ENCODE measurements at regions not wholly inside any gene's neighbourhood (a gene's known extent, or its start where the extent isn't known, plus 50 kb on each side); places are given as distances from the start of the nearest gene placed in this dataset.

GRCh38 chr6:76342611-76343160, 270.2 kb upstream of the IMPG1 start:
- Histone ChIP-seq H3K27me3 (ENCODE audit: control insufficient read depth, extremely low read depth, insufficient read depth, low read length) (no peaks in the 10 kb centered on the region), H3K9ac (ENCODE audit: control insufficient read depth, extremely low read depth, insufficient read depth, low read length) (no peak overlapping the region), H3K79me2 (ENCODE audit: control insufficient read depth, insufficient read depth, low read length) (no peaks in the 10 kb centered on the region), H2AFZ (ENCODE audit: control insufficient read depth, low read length) (no peak overlapping the region), H3K27ac (ENCODE audit: control insufficient read depth, insufficient read depth, low read length) (no peak overlapping the region), H3K36me3 (ENCODE audit: control insufficient read depth in 2 of 2, extremely low read depth in 1 of 2, insufficient read depth in 2 of 2, low read length in 2 of 2) (no peaks in the 10 kb centered on the region), H3K4me3 (ENCODE audit: control insufficient read depth in 2 of 3, extremely low read depth in 1 of 3, insufficient read depth in 2 of 3, low read depth in 1 of 3, low read length in 3 of 3) (no peak overlapping the region), H3K9me1 (ENCODE audit: control insufficient read depth, extremely low read depth, insufficient read depth, low read length) (no peaks in the 10 kb centered on the region), H3K4me2 (ENCODE audit: control insufficient read depth, extremely low read depth, insufficient read depth, low read depth, low read length) (no peak overlapping the region), H3K4me1 (ENCODE audit: control insufficient read depth, extremely low read depth, insufficient read depth, low read length) (no peaks in the 10 kb centered on the region), H4K20me1 (ENCODE audit: control insufficient read depth, extremely low read depth, insufficient read depth, low read length) (no peaks in the 10 kb centered on the region), H3K9me3 (ENCODE audit: control insufficient read depth, low read depth, low read length) (no peaks in the 10 kb centered on the region)
- FAIRE-seq (no peak), DNase-seq (ENCODE audit: low read depth, low spot score) (no peak)
- TF ChIP-seq EZH2 (IDR thresholded peaks at IDR 0.05; ENCODE audit: low read length) = no peak
- TF ChIP-seq CTCF (optimal IDR thresholded peaks at IDR 0.05 in 1 of 3, IDR thresholded peaks at IDR 0.05 in 1 of 3, conservative IDR thresholded peaks at IDR 0.05 in 1 of 3; ENCODE audit: extremely low read depth in 1 of 3, insufficient read depth in 2 of 3, low read length in 3 of 3) = no peak
- dilution Hi-C loops (cut with MboI; ENCODE audit: extremely low pct_ligation_motif_present, low sequenced_read_pairs) = no loop called here

DNA sequence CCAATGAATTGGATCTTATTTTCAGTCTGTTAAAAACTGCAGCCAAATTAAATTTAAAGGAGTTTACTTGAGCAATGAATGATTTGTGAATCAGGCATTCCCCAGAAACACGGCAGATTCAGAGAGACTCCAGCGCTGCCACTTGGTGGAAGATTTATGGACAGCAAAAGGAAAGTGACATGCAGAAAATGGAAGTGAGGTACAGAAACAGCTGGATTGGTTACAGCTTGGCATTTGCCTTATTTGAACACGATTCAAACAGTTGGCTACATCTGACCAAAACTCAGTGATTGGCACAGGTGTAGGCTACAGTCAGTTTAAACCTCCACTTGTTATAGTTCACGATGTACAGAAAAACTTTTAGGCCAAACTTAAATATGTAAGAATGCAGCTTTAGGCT, 257.6 kb upstream of the IMPG1 start:
- Histone ChIP-seq H3K4me2 (ENCODE audit: control insufficient read depth, extremely low read depth, insufficient read depth, low read depth, low read length) (no peak overlapping the region), H3K36me3 (ENCODE audit: control insufficient read depth in 2 of 2, extremely low read depth in 1 of 2, insufficient read depth in 2 of 2, low read length in 2 of 2) (no peaks in the 10 kb centered on the region), H3K9me3 (ENCODE audit: control insufficient read depth, low read depth, low read length) (no peaks in the 10 kb centered on the region), H3K9me1 (ENCODE audit: control insufficient read depth, extremely low read depth, insufficient read depth, low read length) (no peaks in the 10 kb centered on the region), H4K20me1 (ENCODE audit: control insufficient read depth, extremely low read depth, insufficient read depth, low read length) (no peaks in the 10 kb centered on the region), H2AFZ (ENCODE audit: control insufficient read depth, low read length) (no peak overlapping the region), H3K27me3 (ENCODE audit: control insufficient read depth, extremely low read depth, insufficient read depth, low read length) (no peaks in the 10 kb centered on the region), H3K9ac (ENCODE audit: control insufficient read depth, extremely low read depth, insufficient read depth, low read length) (no peak overlapping the region), H3K27ac (ENCODE audit: control insufficient read depth, insufficient read depth, low read length) (no peak overlapping the region), H3K4me3 (ENCODE audit: control insufficient read depth in 2 of 3, extremely low read depth in 1 of 3, insufficient read depth in 2 of 3, low read depth in 1 of 3, low read length in 3 of 3) (no peak overlapping the region), H3K4me1 (ENCODE audit: control insufficient read depth, extremely low read depth, insufficient read depth, low read length) (no peaks in the 10 kb centered on the region), H3K79me2 (ENCODE audit: control insufficient read depth, insufficient read depth, low read length) (no peaks in the 10 kb centered on the region)
- FAIRE-seq (no peak), DNase-seq (ENCODE audit: low read depth, low spot score) (no peak)
- no peak for TF ChIP-seq CTCF (optimal IDR thresholded peaks at IDR 0.05 in 1 of 3, IDR thresholded peaks at IDR 0.05 in 1 of 3, conservative IDR thresholded peaks at IDR 0.05 in 1 of 3; ENCODE audit: extremely low read depth in 1 of 3, insufficient read depth in 2 of 3, low read length in 3 of 3)
- no peak for TF ChIP-seq EZH2 (IDR thresholded peaks at IDR 0.05; ENCODE audit: low read length)
- dilution Hi-C loops (cut with MboI; ENCODE audit: extremely low pct_ligation_motif_present, low sequenced_read_pairs) = no loop called here

All from keratinocyte (primary cell).